K562 (cell line): ENCODE measurements at regions not wholly inside any gene's neighbourhood (a gene's known extent, or its start where the extent isn't known, plus 50 kb on each side); places are given as distances from the start of the nearest gene placed in this dataset.

Source experiments
- CREBBP ChIP-seq: IDR thresholded peaks from one replicate; pipeline ENCODE4 v1.6.1; 2012; ENCODE audit warnings: low read depth, mild to moderate bottlenecking, control low read depth, inconsistent platforms, low read length
- CXXC5 ChIP-seq: fragments of 250-450 bp; sonication (Bioruptor Pico); IDR thresholded peaks from 2 replicates; pipeline ENCODE4 v1.8.0; 2022; ENCODE audit warnings: inconsistent platforms, mild to moderate bottlenecking, moderate library complexity
- FOXJ2 ChIP-seq: fragments of 200-800 bp; sonication (Bioruptor generic); IDR thresholded peaks from 2 replicates; pipeline ENCODE4 v1.6.1; 2016; ENCODE audit warnings: missing genetic modification characterization, missing compliant biosample characterization
- GATA2 ChIP-seq: sonication (generic); formaldehyde crosslinking; IDR thresholded peaks from 2 replicates; pipeline ENCODE4 v1.4.0; 2020; ENCODE audit warnings: mild to moderate bottlenecking, missing genetic modification reagents
- KLF6 ChIP-seq: fragments of 250-450 bp; sonication (Bioruptor Pico); IDR thresholded peaks from 2 replicates; pipeline ENCODE4 v1.4.0; 2020; ENCODE audit warnings: mild to moderate bottlenecking, moderate library complexity, borderline replicate concordance
- MYNN ChIP-seq, 2 experiments: sonication (generic); formaldehyde crosslinking in 1 of 2; IDR thresholded peaks; 2 replicates each; pipeline versions ENCODE4 v1.5.0 to v1.6.1; 2016 to 2020; ENCODE audit warnings: antibody characterized with exemption in 1 of 2, missing genetic modification reagents in 1 of 2
- NCOR1 ChIP-seq: fragments of 450-650 bp; IDR thresholded peaks from 2 replicates; pipeline ENCODE4 v1.6.1; 2016; ENCODE audit warnings: mild to moderate bottlenecking, moderate library complexity
- NONO ChIP-seq, 2 experiments: fragments of 200-400 bp in 1 of 2; fragments of 450-650 bp in 1 of 2; formaldehyde crosslinking in 1 of 2; IDR thresholded peaks; 2 replicates each; pipeline ENCODE4 v1.6.1; 2017; ENCODE audit warnings: low read depth in 2 of 2, mild to moderate bottlenecking in 2 of 2, moderate library complexity in 2 of 2, low read length in 1 of 2
- NRF1 ChIP-seq, 2 experiments: fragments of 450-650 bp; IDR thresholded peaks in 1 of 2; conservative IDR thresholded peaks in 1 of 2; 2 replicates each; pipeline ENCODE4 v1.6.1; 2014; ENCODE audit warnings: mild to moderate bottlenecking in 2 of 2
- SOX6 ChIP-seq: fragments of 450-650 bp; IDR thresholded peaks from 2 replicates; pipeline ENCODE4 v1.6.1; 2014; ENCODE audit warnings: mild to moderate bottlenecking
- ZMIZ1 ChIP-seq, 2 experiments: fragments of 150-350 bp in 1 of 2; IDR thresholded peaks; 2 replicates each; pipeline ENCODE4 v1.6.1; 2012 to 2016; ENCODE audit warnings: low read depth in 2 of 2, low read length in 2 of 2, mild to moderate bottlenecking in 1 of 2, moderate library complexity in 1 of 2
- ZNF277 ChIP-seq: fragments of 250-450 bp; sonication (Bioruptor Pico); IDR thresholded peaks from 2 replicates; pipeline ENCODE4 v1.8.0; 2022; ENCODE audit warnings: inconsistent platforms, mild to moderate bottlenecking, moderate library complexity, borderline replicate concordance
- ZNF3 ChIP-seq: fragments of 250-450 bp; sonication (Bioruptor Pico); IDR thresholded peaks from 2 replicates; pipeline ENCODE4 v1.5.0; 2021; ENCODE audit warnings: mild to moderate bottlenecking, moderate library complexity
- ZNF41 ChIP-seq: fragments of 250-450 bp; sonication (Bioruptor Pico); conservative IDR thresholded peaks from 2 replicates; pipeline ENCODE4 v1.4.0; 2020; ENCODE audit warnings: mild to moderate bottlenecking
- ZNF518B ChIP-seq: fragments of 250-450 bp; sonication (Bioruptor Pico); IDR thresholded peaks from 2 replicates; pipeline ENCODE4 v1.5.0; 2021; ENCODE audit warnings: mild to moderate bottlenecking, moderate library complexity

GRCh38 chr3:144626835-144627234, 655.2 kb downstream of the DIPK2A start (continued):
- TF ChIP-seq ZMIZ1 (IDR thresholded peaks at IDR 0.05; ENCODE audit: low read depth in 2 of 2, low read length in 2 of 2) = no peak
- no peak for TF ChIP-seq CREBBP
- no peak for TF ChIP-seq NRF1 (conservative IDR thresholded peaks at IDR 0.05 in 1 of 2, IDR thresholded peaks at IDR 0.05 in 1 of 2)
- no peak for TF ChIP-seq ZNF3
- no peak for TF ChIP-seq ZNF518B (CRISPR knock-in tag)
- no peak for TF ChIP-seq ZNF41 (CRISPR knock-in tag)
- no peak for TF ChIP-seq KLF6 (CRISPR knock-in tag)
- TF ChIP-seq SOX6 = no peak
- TF ChIP-seq NONO (IDR thresholded peaks at IDR 0.05; ENCODE audit: low read depth in 2 of 2, low read length in 1 of 2) = no peak
- TF ChIP-seq CXXC5 = no peak
- no peak for TF ChIP-seq NCOR1
- no peak for TF ChIP-seq MYNN (IDR thresholded peaks at IDR 0.05)
- TF ChIP-seq MYNN (CRISPR knock-in tag; IDR thresholded peaks at IDR 0.05) = no peak
- no peak for TF ChIP-seq GATA2 (CRISPR knock-in tag)
- TF ChIP-seq FOXJ2 (tag) = no peak
- TF ChIP-seq ZNF277 (CRISPR knock-in tag) = no peak
